ENCODE measurements at regions not wholly inside any gene's neighbourhood (a gene's known extent, or its start where the extent isn't known, plus 50 kb on each side); places are given as distances from the start of the nearest gene placed in this dataset.

DNA sequence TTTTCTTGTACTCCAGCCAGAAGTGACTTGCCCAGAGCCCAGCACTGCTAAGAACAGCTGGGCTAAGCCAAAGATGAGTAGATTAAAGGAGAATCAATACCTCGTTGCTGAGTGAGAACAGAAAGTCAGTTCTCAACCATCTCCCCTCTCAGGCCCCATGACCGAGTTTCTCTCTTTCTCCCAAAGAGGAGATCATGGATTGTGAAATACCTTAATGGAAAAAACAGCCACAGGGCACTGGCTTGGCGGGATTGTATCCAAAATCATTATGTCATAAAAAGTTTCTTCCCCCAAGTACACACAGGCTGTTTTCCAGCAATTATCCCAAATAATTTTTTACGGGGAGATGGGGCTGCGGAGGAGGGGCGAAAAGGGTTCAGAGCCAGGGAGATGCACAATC is 111.8 kb upstream of the TMEM45B start:
- no peaks in the 10 kb centered on the region for H4K20me1 ChIP-seq (ENCODE audit: control insufficient read depth, insufficient read depth)
- ChIA-PET CTCF (no interaction called here), SMC1A (ENCODE audit: uncharacterized antibody, unreplicated experiment) (no interaction called here), RAD21 (ENCODE audit: unreplicated experiment) (no interaction called here), POLR2A (no interaction called here)
- WGBS (ENCODE audit: insufficient coverage, insufficient replicate concordance, low lambda C conversion rate, missing lambda C conversion rate) = 39% methylated on average over 6 of the region's 6 CpGs
- no peaks in the 10 kb centered on the region for H3K79me2 ChIP-seq (ENCODE audit: control insufficient read depth, insufficient read depth, low read length)
- ATAC-seq (no peak), FAIRE-seq (no peak), DNase-seq (ENCODE audit: low read depth, low spot score) (no peak)
- no peak overlapping the region for H3K27ac ChIP-seq (ENCODE audit: control insufficient read depth, insufficient read depth)
- H3K4me2 ChIP-seq (ENCODE audit: control insufficient read depth, insufficient read depth) = no peak overlapping the region
- no peaks in the 10 kb centered on the region; a peak in 2 of 4 replicates for H3K27me3 ChIP-seq (replicated peaks in 1 of 2; ENCODE audit: control insufficient read depth in 2 of 2, insufficient read depth in 2 of 2, low read length in 1 of 2)
- no peaks in the 10 kb centered on the region for H3K9me3 ChIP-seq (replicated peaks; ENCODE audit: control insufficient read depth, insufficient read depth, low read length)
- no peaks in the 10 kb centered on the region for H3K36me3 ChIP-seq (ENCODE audit: control insufficient read depth in 2 of 2, insufficient read depth in 2 of 2, low read length in 1 of 2)
- intact Hi-C loops (cut with micrococcal nuclease; ENCODE audit: unreplicated experiment) = no loop called here
- BruUV-seq (replicated peaks) = no TSS peak
- no peaks in the 10 kb centered on the region for H3K4me1 ChIP-seq (ENCODE audit: control insufficient read depth, insufficient read depth, low read length)
- TF ChIP-seq SIN3A (IDR thresholded peaks at IDR 0.05; ENCODE audit: low read depth, low read length) (no peak), ZNF384 (IDR thresholded peaks at IDR 0.05; ENCODE audit: borderline replicate concordance, low read depth, low read length) (no peak), RFX5 (IDR thresholded peaks at IDR 0.05; ENCODE audit: low read depth, low read length) (no peak), CBFB (IDR thresholded peaks at IDR 0.05; ENCODE audit: low read depth) (no peak), POLR2AphosphoS5 (IDR thresholded peaks at IDR 0.05; ENCODE audit: low read length) (no peak), JUND (IDR thresholded peaks at IDR 0.05; ENCODE audit: low read depth, low read length) (no peak), EED (IDR thresholded peaks at IDR 0.05; ENCODE audit: low read depth) (no peak)
- TF ChIP-seq, protein P1, sequence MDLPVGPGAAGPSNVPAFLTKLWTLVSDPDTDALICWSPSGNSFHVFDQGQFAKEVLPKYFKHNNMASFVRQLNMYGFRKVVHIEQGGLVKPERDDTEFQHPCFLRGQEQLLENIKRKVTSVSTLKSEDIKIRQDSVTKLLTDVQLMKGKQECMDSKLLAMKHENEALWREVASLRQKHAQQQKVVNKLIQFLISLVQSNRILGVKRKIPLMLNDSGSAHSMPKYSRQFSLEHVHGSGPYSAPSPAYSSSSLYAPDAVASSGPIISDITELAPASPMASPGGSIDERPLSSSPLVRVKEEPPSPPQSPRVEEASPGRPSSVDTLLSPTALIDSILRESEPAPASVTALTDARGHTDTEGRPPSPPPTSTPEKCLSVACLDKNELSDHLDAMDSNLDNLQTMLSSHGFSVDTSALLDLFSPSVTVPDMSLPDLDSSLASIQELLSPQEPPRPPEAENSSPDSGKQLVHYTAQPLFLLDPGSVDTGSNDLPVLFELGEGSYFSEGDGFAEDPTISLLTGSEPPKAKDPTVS (IDR thresholded peaks at IDR 0.05; ENCODE audit: low read depth, low read length) = no peak
- TF ChIP-seq, protein P2, sequence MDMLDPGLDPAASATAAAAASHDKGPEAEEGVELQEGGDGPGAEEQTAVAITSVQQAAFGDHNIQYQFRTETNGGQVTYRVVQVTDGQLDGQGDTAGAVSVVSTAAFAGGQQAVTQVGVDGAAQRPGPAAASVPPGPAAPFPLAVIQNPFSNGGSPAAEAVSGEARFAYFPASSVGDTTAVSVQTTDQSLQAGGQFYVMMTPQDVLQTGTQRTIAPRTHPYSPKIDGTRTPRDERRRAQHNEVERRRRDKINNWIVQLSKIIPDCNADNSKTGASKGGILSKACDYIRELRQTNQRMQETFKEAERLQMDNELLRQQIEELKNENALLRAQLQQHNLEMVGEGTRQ (IDR thresholded peaks at IDR 0.05; ENCODE audit: borderline replicate concordance, low read depth, low read length) = no peak
- H3K4me3 ChIP-seq = no peak overlapping the region
- no peak overlapping the region for H3K9ac ChIP-seq (ENCODE audit: control insufficient read depth, insufficient read depth, low read length)
- in situ Hi-C loops (cut with MboI) = no loop called here
- H2AFZ ChIP-seq (ENCODE audit: control insufficient read depth, low read depth, low read length) = no peak overlapping the region
